ENCODE measurements at regions not wholly inside any gene's neighbourhood (a gene's known extent, or its start where the extent isn't known, plus 50 kb on each side); places are given as distances from the start of the nearest gene placed in this dataset.

GRCh38 chr6:14716499-14717146 is 529.2 kb upstream of the JARID2 start:
- H3K4me1 Mint-ChIP-seq (ENCODE audit: low read depth): peaks cover 42% of the 10 kb centered on the region
- no peaks in the 10 kb centered on the region for H3K36me3 Mint-ChIP-seq (ENCODE audit: low read depth)
- no peaks in the 10 kb centered on the region for H3K9me3 Mint-ChIP-seq
- H3K27ac Mint-ChIP-seq: peak overlapping the region; percentile 49
- no peak for DNase-seq (ENCODE audit: low spot score)
- H3K27me3 Mint-ChIP-seq (ENCODE audit: low read depth): no peaks in the 10 kb centered on the region
- peak overlapping the region; percentile 11 for H3K4me3 Mint-ChIP-seq

GRCh38 chr6:14717307-14717706 is 528.6 kb upstream of the JARID2 start:
- H3K4me1 Mint-ChIP-seq (ENCODE audit: low read depth): peaks cover 42% of the 10 kb centered on the region

GRCh38 chr6:14718861-14719260 is 527.0 kb upstream of the JARID2 start:
- no peak for DNase-seq (ENCODE audit: low spot score)
- Mint-ChIP-seq H3K9me3 (no peaks in the 10 kb centered on the region), H3K27me3 (ENCODE audit: low read depth) (no peaks in the 10 kb centered on the region), H3K4me1 (ENCODE audit: low read depth) (peaks cover 47% of the 10 kb centered on the region), H3K36me3 (ENCODE audit: low read depth) (peaks cover 1% of the 10 kb centered on the region), H3K4me3 (no peak overlapping the region), H3K27ac (no peak overlapping the region)

More at GRCh38 chr6:14717307-14717706, 528.6 kb upstream of the JARID2 start:
- Mint-ChIP-seq H3K27me3 (ENCODE audit: low read depth) (no peaks in the 10 kb centered on the region), H3K4me3 (no peak overlapping the region), H3K27ac (peak overlapping the region; percentile 13), H3K9me3 (no peaks in the 10 kb centered on the region), H3K36me3 (ENCODE audit: low read depth) (no peaks in the 10 kb centered on the region)
- DNase-seq (ENCODE audit: low spot score): no peak

- no peak overlapping the region for H3K27ac Mint-ChIP-seq
- peaks cover 1% of the 10 kb centered on the region for H3K36me3 Mint-ChIP-seq (ENCODE audit: low read depth)
- no peak overlapping the region for H3K4me3 Mint-ChIP-seq
- peaks cover 47% of the 10 kb centered on the region for H3K4me1 Mint-ChIP-seq (ENCODE audit: low read depth)
- H3K9me3 Mint-ChIP-seq: no peaks in the 10 kb centered on the region
- DNase-seq (ENCODE audit: low spot score): no peak
- H3K27me3 Mint-ChIP-seq (ENCODE audit: low read depth): no peaks in the 10 kb centered on the region
Measured at GRCh38 chr6:14719270-14719669, 526.6 kb upstream of the JARID2 start.

GRCh38 chr6:14720411-14721102 is 525.3 kb upstream of the JARID2 start:
- Mint-ChIP-seq H3K4me3 (no peak overlapping the region), H3K9me3 (no peaks in the 10 kb centered on the region), H3K4me1 (ENCODE audit: low read depth) (peaks cover 43% of the 10 kb centered on the region), H3K27ac (no peak overlapping the region), H3K36me3 (ENCODE audit: low read depth) (peaks cover 1% of the 10 kb centered on the region), H3K27me3 (ENCODE audit: low read depth) (no peaks in the 10 kb centered on the region)
- DNase-seq (ENCODE audit: low spot score): no peak

- peaks cover 39% of the 10 kb centered on the region for H3K4me1 Mint-ChIP-seq (ENCODE audit: low read depth)
- no peaks in the 10 kb centered on the region for H3K27me3 Mint-ChIP-seq (ENCODE audit: low read depth)
- no peak overlapping the region for H3K27ac Mint-ChIP-seq
- no peaks in the 10 kb centered on the region for H3K9me3 Mint-ChIP-seq
- H3K36me3 Mint-ChIP-seq (ENCODE audit: low read depth): peaks cover 1% of the 10 kb centered on the region
- DNase-seq (ENCODE audit: low spot score): no peak
- no peak overlapping the region for H3K4me3 Mint-ChIP-seq
Measured at GRCh38 chr6:14721103-14721758, 524.6 kb upstream of the JARID2 start.

- H3K36me3 Mint-ChIP-seq (ENCODE audit: low read depth): peaks cover 1% of the 10 kb centered on the region
- no peaks in the 10 kb centered on the region for H3K27me3 Mint-ChIP-seq (ENCODE audit: low read depth)
- no peak overlapping the region for H3K4me3 Mint-ChIP-seq
- peaks cover 33% of the 10 kb centered on the region for H3K4me1 Mint-ChIP-seq (ENCODE audit: low read depth)
- H3K9me3 Mint-ChIP-seq: no peaks in the 10 kb centered on the region
- H3K27ac Mint-ChIP-seq: no peak overlapping the region
- no peak for DNase-seq (ENCODE audit: low spot score)
Measured at GRCh38 chr6:14722001-14722562, 523.8 kb upstream of the JARID2 start.

GRCh38 chr6:14722704-14723103 is 523.2 kb upstream of the JARID2 start:
- H3K4me3 Mint-ChIP-seq: no peak overlapping the region
- DNase-seq (ENCODE audit: low spot score): no peak
- H3K27me3 Mint-ChIP-seq (ENCODE audit: low read depth): no peaks in the 10 kb centered on the region
- H3K9me3 Mint-ChIP-seq: no peaks in the 10 kb centered on the region
- no peak overlapping the region for H3K27ac Mint-ChIP-seq
- H3K4me1 Mint-ChIP-seq (ENCODE audit: low read depth): peaks cover 28% of the 10 kb centered on the region
- peaks cover 1% of the 10 kb centered on the region for H3K36me3 Mint-ChIP-seq (ENCODE audit: low read depth)

- H3K4me1 Mint-ChIP-seq (ENCODE audit: low read depth): peaks cover 30% of the 10 kb centered on the region
- H3K9me3 Mint-ChIP-seq: no peaks in the 10 kb centered on the region
- H3K27ac Mint-ChIP-seq: no peak overlapping the region
Measured at GRCh38 chr6:14723535-14724086, 522.3 kb upstream of the JARID2 start.

GRCh38 chr6:14724549-14724948 is 521.3 kb upstream of the JARID2 start:
- Mint-ChIP-seq H3K4me1 (ENCODE audit: low read depth) (peaks cover 32% of the 10 kb centered on the region), H3K4me3 (no peak overlapping the region), H3K27me3 (ENCODE audit: low read depth) (no peaks in the 10 kb centered on the region), H3K36me3 (ENCODE audit: low read depth) (peaks cover 1% of the 10 kb centered on the region), H3K27ac (no peak overlapping the region), H3K9me3 (no peaks in the 10 kb centered on the region)
- no peak for DNase-seq (ENCODE audit: low spot score)

More at GRCh38 chr6:14723535-14724086, 522.3 kb upstream of the JARID2 start:
- no peaks in the 10 kb centered on the region for H3K27me3 Mint-ChIP-seq (ENCODE audit: low read depth)
- no peak overlapping the region for H3K4me3 Mint-ChIP-seq
- peaks cover 1% of the 10 kb centered on the region for H3K36me3 Mint-ChIP-seq (ENCODE audit: low read depth)
- no peak for DNase-seq (ENCODE audit: low spot score)

GRCh38 chr6:14726816-14727493 is 518.9 kb upstream of the JARID2 start:
- Mint-ChIP-seq H3K27ac (no peak overlapping the region), H3K36me3 (ENCODE audit: low read depth) (peaks cover 1% of the 10 kb centered on the region), H3K4me1 (ENCODE audit: low read depth) (peaks cover 37% of the 10 kb centered on the region), H3K27me3 (ENCODE audit: low read depth) (no peaks in the 10 kb centered on the region), H3K4me3 (no peak overlapping the region), H3K9me3 (no peaks in the 10 kb centered on the region)
- DNase-seq (ENCODE audit: low spot score): no peak

- Mint-ChIP-seq H3K36me3 (ENCODE audit: low read depth) (peaks cover 1% of the 10 kb centered on the region), H3K4me1 (ENCODE audit: low read depth) (peaks cover 41% of the 10 kb centered on the region), H3K27ac (no peak overlapping the region), H3K27me3 (ENCODE audit: low read depth) (no peaks in the 10 kb centered on the region), H3K9me3 (no peaks in the 10 kb centered on the region), H3K4me3 (no peak overlapping the region)
- no peak for DNase-seq (ENCODE audit: low spot score)
Measured at GRCh38 chr6:14727494-14728395, 518.1 kb upstream of the JARID2 start.

All from T-helper 2 cell treated with Interferon-gamma antibody and Interleukin-4, amounts not matched to agents 5 μg/mL and 100 μg/mL, for 36 hours (primary cell).